ENCODE measurements at regions not wholly inside any gene's neighbourhood (a gene's known extent, or its start where the extent isn't known, plus 50 kb on each side); places are given as distances from the start of the nearest gene placed in this dataset.

DNA sequence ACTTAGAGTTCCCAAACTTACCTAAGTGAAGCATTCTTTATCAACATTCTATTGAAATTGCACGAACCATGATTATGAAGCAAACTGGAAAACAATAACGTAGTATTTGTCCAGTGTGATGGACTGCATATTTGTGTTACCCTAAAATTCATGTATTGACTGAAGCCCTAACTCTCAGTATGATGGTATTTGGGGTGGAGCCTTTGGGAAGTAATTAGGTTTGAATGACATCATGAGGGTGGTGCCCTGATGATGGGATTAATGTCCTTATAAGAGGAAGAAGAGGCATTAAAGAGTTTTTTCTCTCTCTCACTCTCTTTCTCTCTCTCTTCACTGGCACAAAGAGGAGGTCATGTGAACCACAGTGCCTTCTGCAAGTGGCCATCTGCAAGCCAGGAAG is 365.4 kb upstream of the PTGER4 start:
- H3K9ac ChIP-seq (ENCODE audit: low read depth, low read length) = no peak overlapping the region
- no peaks in the 10 kb centered on the region for H3K36me3 ChIP-seq (ENCODE audit: insufficient read depth, low read length)
- no peaks in the 10 kb centered on the region for H3K9me3 ChIP-seq (ENCODE audit: insufficient read depth, low read depth, low read length)
- no peaks in the 10 kb centered on the region for H3K27me3 ChIP-seq (ENCODE audit: insufficient read depth, low read length)
- 94% methylated on average over 2 of the region's 2 CpGs for WGBS
- H3K27ac ChIP-seq (ENCODE audit: low read depth, low read length) = no peak overlapping the region
- H3K4me3 ChIP-seq (ENCODE audit: low read length) = no peak overlapping the region
- peaks cover 2% of the 10 kb centered on the region; the same call in 1 of the 2 replicates for H3K4me1 ChIP-seq (ENCODE audit: insufficient read depth, low read length)

DNA sequence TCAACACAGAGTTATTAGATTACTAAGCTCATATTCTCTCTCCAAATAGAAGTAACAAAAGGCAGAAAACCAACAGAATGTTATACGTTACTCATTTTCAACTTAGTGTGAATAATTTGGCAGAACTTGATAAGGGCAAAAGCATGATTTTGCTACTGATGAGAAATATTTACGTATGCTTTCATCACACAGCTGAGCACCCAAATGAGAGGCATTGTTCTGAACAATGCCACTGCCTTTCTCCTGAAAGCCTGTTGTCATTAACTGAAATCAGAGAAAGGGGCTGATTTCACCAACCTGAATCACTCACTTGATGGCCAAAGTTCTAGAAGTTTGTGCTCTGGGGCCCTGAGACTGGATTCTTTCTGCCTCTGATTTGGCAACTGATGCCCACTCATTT is 367.5 kb upstream of the PTGER4 start:
- 72% methylated on average over 2 of the region's 2 CpGs for WGBS

DNA sequence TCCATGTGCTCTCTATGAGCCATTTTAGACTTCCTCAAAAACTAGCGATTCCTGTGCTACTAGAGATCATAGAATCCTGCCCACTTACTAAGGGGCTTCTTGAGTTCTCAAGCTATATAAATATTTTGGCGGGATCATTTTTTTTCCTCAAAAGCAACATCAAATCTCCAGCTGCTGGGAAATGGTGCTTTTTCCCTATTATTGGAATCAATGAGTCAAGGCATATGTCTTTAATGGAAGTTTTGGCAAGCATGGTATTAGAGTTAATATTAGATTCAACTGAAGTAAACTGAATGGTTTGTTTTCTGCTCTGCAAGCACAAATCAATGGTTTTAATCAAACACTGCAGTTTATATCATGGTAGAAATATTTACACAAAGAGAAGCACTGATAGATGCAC is 369.9 kb upstream of the PTGER4 start:
- H3K4me3 ChIP-seq (ENCODE audit: low read length) = no peak overlapping the region
- H3K9me3 ChIP-seq (ENCODE audit: insufficient read depth, low read depth, low read length) = no peaks in the 10 kb centered on the region
- H3K4me1 ChIP-seq (ENCODE audit: insufficient read depth, low read length) = peaks cover 13% of the 10 kb centered on the region
- 96% methylated on average over 2 of the region's 2 CpGs for WGBS
- no peaks in the 10 kb centered on the region for H3K27me3 ChIP-seq (ENCODE audit: insufficient read depth, low read length)
- H3K36me3 ChIP-seq (ENCODE audit: insufficient read depth, low read length) = no peaks in the 10 kb centered on the region
- H3K9ac ChIP-seq (ENCODE audit: low read depth, low read length) = no peak overlapping the region
- H3K27ac ChIP-seq (ENCODE audit: low read depth, low read length) = no peak overlapping the region

More for the DNA sequence above, 367.5 kb upstream of the PTGER4 start:
- no peaks in the 10 kb centered on the region for H3K36me3 ChIP-seq (ENCODE audit: insufficient read depth, low read length)
- no peaks in the 10 kb centered on the region for H3K27me3 ChIP-seq (ENCODE audit: insufficient read depth, low read length)
- H3K9me3 ChIP-seq (ENCODE audit: insufficient read depth, low read depth, low read length) = no peaks in the 10 kb centered on the region
- no peak overlapping the region for H3K9ac ChIP-seq (ENCODE audit: low read depth, low read length)
- no peak overlapping the region for H3K4me3 ChIP-seq (ENCODE audit: low read length)
- H3K4me1 ChIP-seq (ENCODE audit: insufficient read depth, low read length) = peaks cover 13% of the 10 kb centered on the region
- no peak overlapping the region for H3K27ac ChIP-seq (ENCODE audit: low read depth, low read length)

DNA sequence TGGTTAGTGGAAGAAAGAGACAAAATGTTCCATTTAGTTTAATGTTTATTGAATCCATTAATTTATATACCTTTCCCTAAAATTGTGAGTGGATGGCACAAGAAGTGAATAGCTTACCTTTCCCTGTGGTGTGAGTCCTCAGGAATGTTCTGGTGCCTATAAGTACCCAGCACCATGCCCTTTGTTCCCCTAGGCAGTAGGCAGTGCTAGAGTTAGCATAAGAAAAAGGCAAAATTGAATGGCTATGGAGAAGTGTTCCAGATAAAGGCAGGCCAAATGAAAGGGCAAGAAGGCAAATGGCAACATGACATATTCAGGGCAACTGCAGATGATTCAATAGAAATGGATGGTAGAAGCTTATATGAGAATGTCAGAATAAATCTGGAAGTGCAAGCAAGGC is 370.8 kb upstream of the PTGER4 start:
- Histone ChIP-seq H3K9me3 (ENCODE audit: insufficient read depth, low read depth, low read length) (no peaks in the 10 kb centered on the region), H3K36me3 (ENCODE audit: insufficient read depth, low read length) (no peaks in the 10 kb centered on the region), H3K9ac (ENCODE audit: low read depth, low read length) (no peak overlapping the region), H3K27me3 (ENCODE audit: insufficient read depth, low read length) (no peaks in the 10 kb centered on the region), H3K4me3 (ENCODE audit: low read length) (no peak overlapping the region), H3K4me1 (ENCODE audit: insufficient read depth, low read length) (peaks cover 13% of the 10 kb centered on the region), H3K27ac (ENCODE audit: low read depth, low read length) (no peak overlapping the region)

DNA sequence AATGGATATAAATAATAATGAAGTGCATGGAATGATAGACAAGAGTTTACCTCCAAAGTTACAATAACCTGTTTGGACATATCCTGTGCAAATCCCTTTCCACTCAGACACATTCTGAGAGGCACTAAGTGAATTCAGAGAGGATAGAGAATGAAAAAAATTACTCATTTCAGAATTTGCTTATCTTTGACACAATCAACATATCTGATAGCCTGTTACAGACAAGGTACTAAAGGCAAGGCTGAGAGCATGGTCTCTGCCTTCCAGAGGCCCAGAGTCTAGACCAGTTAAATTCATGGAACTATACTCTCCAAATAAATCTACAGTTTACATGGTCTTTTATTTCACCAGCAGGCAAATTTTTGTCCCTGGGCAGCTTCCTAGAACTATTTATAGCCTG is 371.8 kb upstream of the PTGER4 start:
- H3K4me3 ChIP-seq (ENCODE audit: low read length) = no peak overlapping the region
- H3K4me1 ChIP-seq (ENCODE audit: insufficient read depth, low read length) = peaks cover 13% of the 10 kb centered on the region
- H3K27ac ChIP-seq (ENCODE audit: low read depth, low read length) = no peak overlapping the region
- H3K9me3 ChIP-seq (ENCODE audit: insufficient read depth, low read depth, low read length) = no peaks in the 10 kb centered on the region
- no peaks in the 10 kb centered on the region for H3K27me3 ChIP-seq (ENCODE audit: insufficient read depth, low read length)
- no peak overlapping the region for H3K9ac ChIP-seq (ENCODE audit: low read depth, low read length)
- H3K36me3 ChIP-seq (ENCODE audit: insufficient read depth, low read length) = no peaks in the 10 kb centered on the region

DNA sequence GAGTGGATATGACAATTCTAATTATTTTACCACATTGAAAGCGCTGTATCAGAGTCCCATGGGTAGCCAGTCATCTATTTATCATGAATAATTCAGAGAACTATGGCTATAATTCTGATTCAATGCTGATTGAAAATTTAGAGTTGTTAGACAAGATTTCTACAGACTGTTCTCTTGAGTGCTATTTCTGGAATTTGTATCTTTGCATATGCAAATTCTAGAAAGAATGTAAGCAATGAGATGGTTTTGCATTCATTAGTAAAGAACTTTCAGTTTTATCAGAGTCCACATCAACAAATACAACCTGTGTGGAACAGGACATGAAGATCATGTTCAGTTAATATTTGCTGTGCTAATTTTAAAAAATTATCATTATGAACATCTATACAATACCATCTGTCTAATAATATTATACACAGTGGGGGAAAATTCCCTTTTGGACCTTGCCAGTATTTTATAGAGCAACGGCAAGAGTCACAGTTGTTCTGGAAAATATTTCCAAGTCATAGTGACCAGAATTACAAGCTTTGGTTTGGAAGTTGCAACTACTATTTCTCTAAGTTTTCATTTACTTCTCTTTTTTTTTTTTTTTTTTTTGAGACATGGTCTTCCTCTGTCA is 372.7 kb upstream of the PTGER4 start:
- H3K27ac ChIP-seq (ENCODE audit: low read depth, low read length) = no peak overlapping the region
- no peaks in the 10 kb centered on the region for H3K27me3 ChIP-seq (ENCODE audit: insufficient read depth, low read length)
- no peaks in the 10 kb centered on the region for H3K9me3 ChIP-seq (ENCODE audit: insufficient read depth, low read depth, low read length)
- H3K9ac ChIP-seq (ENCODE audit: low read depth, low read length) = no peak overlapping the region
- peaks cover 13% of the 10 kb centered on the region for H3K4me1 ChIP-seq (ENCODE audit: insufficient read depth, low read length)
- H3K36me3 ChIP-seq (ENCODE audit: insufficient read depth, low read length) = no peaks in the 10 kb centered on the region
- WGBS = 88% methylated on average over 1 of the region's 2 CpGs
- H3K4me3 ChIP-seq (ENCODE audit: low read length) = no peak overlapping the region

DNA sequence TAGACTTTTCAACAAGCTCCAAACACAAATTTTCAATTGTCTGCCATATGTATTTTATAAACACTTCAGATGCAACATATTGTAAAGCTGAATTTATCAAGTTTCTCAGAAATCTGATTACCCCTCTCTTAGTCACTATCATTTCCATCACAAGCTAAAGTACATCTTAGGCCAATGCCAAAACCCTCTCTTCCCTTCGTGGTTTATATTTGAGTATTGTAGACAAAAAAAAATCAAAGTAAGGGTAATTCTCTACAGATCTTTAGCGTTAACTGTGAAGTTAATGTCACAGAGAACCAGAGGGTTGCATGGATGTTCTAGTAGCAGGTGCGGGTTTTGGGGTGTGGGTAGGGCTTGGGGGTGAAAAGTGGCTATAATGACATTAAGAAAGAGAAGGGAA is 387.7 kb upstream of the PTGER4 start:
- Histone ChIP-seq H3K9ac (ENCODE audit: low read depth, low read length) (no peak overlapping the region), H3K4me3 (ENCODE audit: low read length) (no peak overlapping the region), H3K27ac (ENCODE audit: low read depth, low read length) (no peak overlapping the region), H3K9me3 (ENCODE audit: insufficient read depth, low read depth, low read length) (no peaks in the 10 kb centered on the region), H3K4me1 (ENCODE audit: insufficient read depth, low read length) (no peaks in the 10 kb centered on the region), H3K36me3 (ENCODE audit: insufficient read depth, low read length) (no peaks in the 10 kb centered on the region), H3K27me3 (ENCODE audit: insufficient read depth, low read length) (no peaks in the 10 kb centered on the region)
- 97% methylated on average over 3 of the region's 3 CpGs for WGBS

DNA sequence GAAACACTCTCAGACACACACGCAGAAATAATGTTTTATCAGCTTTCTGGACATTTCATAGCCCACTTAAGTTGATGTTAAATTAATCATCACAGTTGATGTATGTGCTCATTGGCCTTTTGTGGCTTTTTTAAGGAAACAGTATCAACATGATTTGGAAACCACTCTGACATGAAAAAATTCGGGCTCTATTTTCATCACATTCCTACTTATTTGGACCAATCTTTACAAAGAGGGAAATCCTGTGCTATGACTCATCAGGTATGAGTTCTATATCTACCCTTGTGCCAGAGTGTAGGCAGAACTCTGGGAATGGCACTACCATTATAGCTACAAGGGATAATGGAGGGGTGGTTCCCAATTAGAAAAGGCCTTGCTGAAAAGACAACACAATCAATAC is 388.4 kb upstream of the PTGER4 start:
- Histone ChIP-seq H3K27me3 (ENCODE audit: insufficient read depth, low read length) (no peaks in the 10 kb centered on the region), H3K9me3 (ENCODE audit: insufficient read depth, low read depth, low read length) (no peaks in the 10 kb centered on the region), H3K27ac (ENCODE audit: low read depth, low read length) (no peak overlapping the region), H3K4me1 (ENCODE audit: insufficient read depth, low read length) (no peaks in the 10 kb centered on the region), H3K4me3 (ENCODE audit: low read length) (no peak overlapping the region), H3K36me3 (ENCODE audit: insufficient read depth, low read length) (no peaks in the 10 kb centered on the region), H3K9ac (ENCODE audit: low read depth, low read length) (no peak overlapping the region)
- WGBS = 90% methylated on average over 2 of the region's 2 CpGs

DNA sequence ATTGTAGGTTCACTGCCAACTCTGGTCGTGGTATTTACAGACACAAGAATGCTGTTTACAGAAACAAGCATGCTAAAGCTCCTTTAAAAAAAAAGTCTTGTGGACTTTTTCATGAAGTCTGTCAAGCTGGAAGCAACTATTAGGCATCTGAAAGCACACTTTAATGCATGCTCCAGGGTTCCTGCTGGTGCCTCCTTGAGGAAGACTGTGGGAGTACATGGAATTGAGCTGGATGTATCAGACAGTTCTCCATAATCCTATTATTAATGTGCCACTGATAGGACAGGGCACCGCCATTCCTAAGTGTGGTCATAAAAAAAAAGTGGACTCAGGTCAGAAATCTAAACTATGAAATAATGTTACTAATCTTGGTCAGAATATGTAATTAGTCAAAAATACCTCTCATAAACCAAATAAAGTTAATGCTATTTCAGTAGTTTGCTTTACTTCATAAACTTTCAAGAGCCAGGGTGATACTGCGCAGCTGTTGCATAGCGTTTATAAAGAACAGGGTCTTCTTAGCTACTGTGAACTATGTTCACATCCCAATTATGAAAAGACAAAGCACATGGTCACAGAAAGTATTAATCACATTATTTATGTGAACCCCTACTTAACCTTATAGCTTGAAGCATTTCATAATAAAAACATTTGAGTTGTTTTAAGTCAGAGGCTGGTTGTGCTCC is 390.8 kb upstream of the PTGER4 start:
- 96% methylated on average over 3 of the region's 4 CpGs for WGBS
- no peaks in the 10 kb centered on the region for H3K27me3 ChIP-seq (ENCODE audit: insufficient read depth, low read length)
- no peaks in the 10 kb centered on the region for H3K9me3 ChIP-seq (ENCODE audit: insufficient read depth, low read depth, low read length)
- no peak overlapping the region for H3K4me3 ChIP-seq (ENCODE audit: low read length)
- no peak overlapping the region for H3K9ac ChIP-seq (ENCODE audit: low read depth, low read length)
- no peaks in the 10 kb centered on the region for H3K4me1 ChIP-seq (ENCODE audit: insufficient read depth, low read length)
- H3K27ac ChIP-seq (ENCODE audit: low read depth, low read length) = no peak overlapping the region
- H3K36me3 ChIP-seq (ENCODE audit: insufficient read depth, low read length) = no peaks in the 10 kb centered on the region

DNA sequence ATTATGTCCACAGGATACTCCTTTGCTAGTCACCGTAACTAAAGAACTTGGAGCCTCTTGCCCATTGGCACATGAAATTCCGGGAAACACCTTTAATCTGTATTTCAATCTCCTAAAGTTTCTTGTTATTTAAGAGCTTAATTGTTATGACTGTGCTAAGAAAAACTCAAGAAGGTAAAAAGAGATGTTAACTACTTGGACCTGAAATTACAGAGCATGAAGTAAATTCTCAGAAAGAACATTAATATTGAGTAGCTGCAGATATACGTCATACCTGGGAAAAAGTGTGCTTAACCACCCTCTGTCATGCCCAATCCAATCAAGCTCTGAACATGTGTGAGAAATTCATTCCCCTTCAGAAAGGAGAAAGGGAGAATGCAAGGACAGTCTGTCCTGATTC is 394.9 kb upstream of the PTGER4 start:
- no peaks in the 10 kb centered on the region for H3K27me3 ChIP-seq (ENCODE audit: insufficient read depth, low read length)
- no peaks in the 10 kb centered on the region for H3K36me3 ChIP-seq (ENCODE audit: insufficient read depth, low read length)
- no peak overlapping the region for H3K9ac ChIP-seq (ENCODE audit: low read depth, low read length)
- H3K9me3 ChIP-seq (ENCODE audit: insufficient read depth, low read depth, low read length) = no peaks in the 10 kb centered on the region
- 100% methylated on average over 2 of the region's 3 CpGs for WGBS
- H3K4me1 ChIP-seq (ENCODE audit: insufficient read depth, low read length) = no peaks in the 10 kb centered on the region
- no peak overlapping the region for H3K27ac ChIP-seq (ENCODE audit: low read depth, low read length)
- H3K4me3 ChIP-seq (ENCODE audit: low read length) = no peak overlapping the region

DNA sequence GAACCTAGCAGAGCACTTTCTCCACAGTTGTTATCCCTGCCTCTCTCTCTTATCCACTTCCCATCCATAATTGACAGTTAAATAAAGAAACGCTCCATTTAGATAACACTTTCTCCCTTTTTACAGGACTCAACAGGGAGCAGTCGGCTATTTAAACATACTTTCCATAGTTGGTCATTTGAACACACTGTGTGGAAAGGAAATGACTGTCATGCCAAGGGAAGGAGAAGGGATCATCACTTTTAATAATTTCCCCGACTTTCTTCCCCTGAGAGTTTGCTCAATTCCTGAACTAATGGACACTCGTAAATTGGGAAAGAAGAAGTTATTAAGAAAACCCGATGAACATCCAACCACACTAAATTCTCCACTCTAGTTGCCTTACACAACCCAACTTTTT is 400.8 kb upstream of the PTGER4 start:
- no peak overlapping the region for H3K27ac ChIP-seq (ENCODE audit: low read depth, low read length)

More for the DNA sequence above, 400.8 kb upstream of the PTGER4 start:
- Histone ChIP-seq H3K4me3 (ENCODE audit: low read length) (no peak overlapping the region), H3K9me3 (ENCODE audit: insufficient read depth, low read depth, low read length) (no peaks in the 10 kb centered on the region), H3K9ac (ENCODE audit: low read depth, low read length) (no peak overlapping the region), H3K36me3 (ENCODE audit: insufficient read depth, low read length) (no peaks in the 10 kb centered on the region), H3K27me3 (ENCODE audit: insufficient read depth, low read length) (no peaks in the 10 kb centered on the region), H3K4me1 (ENCODE audit: insufficient read depth, low read length) (no peaks in the 10 kb centered on the region)
- WGBS = 86% methylated on average over 3 of the region's 5 CpGs
